ENCODE measurements at regions not wholly inside any gene's neighbourhood (a gene's known extent, or its start where the extent isn't known, plus 50 kb on each side); places are given as distances from the start of the nearest gene placed in this dataset.

DNA sequence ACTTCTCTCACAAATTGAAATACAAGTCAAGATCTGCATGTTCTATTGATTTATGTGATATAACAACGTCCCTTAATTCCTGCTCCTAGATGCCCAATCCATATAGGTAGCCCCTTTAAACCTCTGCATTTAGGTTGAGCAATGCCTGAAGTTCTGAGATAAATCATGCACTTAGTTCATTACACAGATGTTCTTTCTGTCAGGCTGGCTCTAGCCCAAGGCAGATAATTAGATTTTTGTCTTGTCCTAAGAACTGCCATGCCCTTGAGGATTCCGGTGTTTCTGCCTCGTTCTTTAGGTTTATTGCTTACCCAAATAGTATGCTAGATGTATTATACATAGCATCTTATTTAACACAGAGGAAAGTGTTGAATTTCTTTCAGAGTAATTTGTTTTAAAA is 143.1 kb downstream of the TRAM1L1 start:
- TF ChIP-seq, protein P1, sequence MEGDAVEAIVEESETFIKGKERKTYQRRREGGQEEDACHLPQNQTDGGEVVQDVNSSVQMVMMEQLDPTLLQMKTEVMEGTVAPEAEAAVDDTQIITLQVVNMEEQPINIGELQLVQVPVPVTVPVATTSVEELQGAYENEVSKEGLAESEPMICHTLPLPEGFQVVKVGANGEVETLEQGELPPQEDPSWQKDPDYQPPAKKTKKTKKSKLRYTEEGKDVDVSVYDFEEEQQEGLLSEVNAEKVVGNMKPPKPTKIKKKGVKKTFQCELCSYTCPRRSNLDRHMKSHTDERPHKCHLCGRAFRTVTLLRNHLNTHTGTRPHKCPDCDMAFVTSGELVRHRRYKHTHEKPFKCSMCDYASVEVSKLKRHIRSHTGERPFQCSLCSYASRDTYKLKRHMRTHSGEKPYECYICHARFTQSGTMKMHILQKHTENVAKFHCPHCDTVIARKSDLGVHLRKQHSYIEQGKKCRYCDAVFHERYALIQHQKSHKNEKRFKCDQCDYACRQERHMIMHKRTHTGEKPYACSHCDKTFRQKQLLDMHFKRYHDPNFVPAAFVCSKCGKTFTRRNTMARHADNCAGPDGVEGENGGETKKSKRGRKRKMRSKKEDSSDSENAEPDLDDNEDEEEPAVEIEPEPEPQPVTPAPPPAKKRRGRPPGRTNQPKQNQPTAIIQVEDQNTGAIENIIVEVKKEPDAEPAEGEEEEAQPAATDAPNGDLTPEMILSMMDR (IDR thresholded peaks at IDR 0.05; ENCODE audit: low read length), result no peak
- TF ChIP-seq EZH2phosphoT487 (IDR thresholded peaks at IDR 0.05; ENCODE audit: low read length), result no peak
- TF ChIP-seq EZH2 (optimal IDR thresholded peaks at IDR 0.05; ENCODE audit: low read depth, low read length), result no peak

All from MM.1S (cell line).